Naive thymus-derived CD4-positive, alpha-beta T cell (primary cell): ENCODE measurements at regions not wholly inside any gene's neighbourhood (a gene's known extent, or its start where the extent isn't known, plus 50 kb on each side); places are given as distances from the start of the nearest gene placed in this dataset.

Source experiments
- ATAC-seq: fragments of 150-1000 bp; cut with Tn5 transposase; 2 replicates; pipeline ENCODE4 v1.10.0; 2021; ENCODE audit warnings: mild to moderate bottlenecking, moderate library complexity
- CTCF ChIA-PET: fragments of 350-600 bp; sonication (Branson Sonifier 250); formaldehyde crosslinking; loops from one replicate; lab custom pipeline; 2021; ENCODE audit warnings: antibody characterized with exemption; lab: Charles Lee
- POLR2A ChIA-PET: fragments of 350-600 bp; sonication (Branson Sonifier 250); formaldehyde crosslinking; loops from one replicate; lab custom pipeline; 2021; ENCODE audit warnings: antibody characterized with exemption, inconsistent platforms; lab: Charles Lee
- DNase-seq, 9 donors: peaks; one replicate each; pipeline versions ENCODE4 v3.0.0 to v3.0.0-alpha.2; 2020 to 2022; ENCODE audit warnings: mixed read lengths in 1 of 9
- H3K27ac ChIP-seq: one replicate; pipeline ENCODE4 v1.7.0; 2013; ENCODE audit warnings: mild to moderate bottlenecking, low read depth, low read length, moderate library complexity
- H3K27me3 ChIP-seq, 2 donors: one replicate each; pipeline ENCODE4 v1.7.0; 2013; ENCODE audit warnings: low read length in 2 of 2, mild to moderate bottlenecking in 2 of 2, moderate library complexity in 2 of 2; ENCODE audit not compliant: control insufficient read depth in 2 of 2, insufficient read depth in 2 of 2
- H3K36me3 ChIP-seq, 3 experiments: 1 replicate in 2 of 3; 2 replicates in 1 of 3; pipeline ENCODE4 v1.7.0; 2013; ENCODE audit warnings: low read length in 3 of 3, mild to moderate bottlenecking in 3 of 3, moderate library complexity in 1 of 3; ENCODE audit not compliant: insufficient read depth in 3 of 3, control insufficient read depth in 2 of 3
- H3K4me1 ChIP-seq, 2 donors: one replicate each; pipeline ENCODE4 v1.7.0; 2013; ENCODE audit warnings: low read length in 2 of 2, mild to moderate bottlenecking in 2 of 2, moderate library complexity in 1 of 2; ENCODE audit not compliant: control insufficient read depth in 2 of 2, insufficient read depth in 2 of 2
- H3K4me3 ChIP-seq: 2 replicates; pipeline ENCODE4 v1.7.0; 2013; ENCODE audit warnings: mild to moderate bottlenecking, low read length
- H3K9me3 ChIP-seq, 3 experiments: 1 replicate in 2 of 3; 2 replicates in 1 of 3; pipeline ENCODE4 v1.7.0; 2013; ENCODE audit warnings: low read length in 3 of 3; ENCODE audit not compliant: control insufficient read depth in 2 of 3
- H3K27ac Mint-ChIP-seq, 9 donors: one replicate each; pipeline ENCODE4 v1.8.0; 2020 to 2022; ENCODE audit warnings: mixed read lengths in 9 of 9, mild to moderate bottlenecking in 8 of 9, moderate library complexity in 5 of 9, inconsistent platforms in 2 of 9
- H3K27me3 Mint-ChIP-seq, 5 donors: one replicate each; pipeline ENCODE4 v1.8.0; 2021 to 2022; ENCODE audit warnings: mixed read lengths in 5 of 5, mild to moderate bottlenecking in 1 of 5
- H3K36me3 Mint-ChIP-seq, 5 donors: one replicate each; pipeline ENCODE4 v1.8.0; 2020 to 2022; ENCODE audit warnings: mixed read lengths in 5 of 5, mild to moderate bottlenecking in 3 of 5, inconsistent platforms in 1 of 5
- H3K4me1 Mint-ChIP-seq, 7 donors: one replicate each; pipeline ENCODE4 v1.8.0; 2020 to 2022; ENCODE audit warnings: mixed read lengths in 7 of 7, mild to moderate bottlenecking in 3 of 7, inconsistent platforms in 1 of 7
- H3K4me3 Mint-ChIP-seq, 10 donors: one replicate each; pipeline ENCODE4 v1.8.0; 2020 to 2022; ENCODE audit warnings: mild to moderate bottlenecking in 10 of 10, mixed read lengths in 10 of 10, moderate library complexity in 6 of 10, inconsistent platforms in 2 of 10
- H3K9me3 Mint-ChIP-seq, 11 donors: one replicate each; pipeline ENCODE4 v1.8.0; 2020 to 2022; ENCODE audit warnings: mixed read lengths in 11 of 11, mild to moderate bottlenecking in 4 of 11, inconsistent platforms in 1 of 11, moderate library complexity in 1 of 11
- intact Hi-C, 2 donors: fragments of 100-400 bp; cut with micrococcal nuclease; formaldehyde crosslinking; loops; one replicate each; pipeline ENCODE4 v1.15.1; 2023

- H3K4me3 Mint-ChIP-seq, result no peak overlapping the region
- no peak overlapping the region for H3K27ac Mint-ChIP-seq
- no peaks in the 10 kb centered on the region for H3K36me3 Mint-ChIP-seq
- ChIA-PET CTCF (no interaction called here), POLR2A (no interaction called here)
- Histone ChIP-seq H3K36me3 (no peaks in the 10 kb centered on the region), H3K27me3 (no peaks in the 10 kb centered on the region), H3K27ac (no peak overlapping the region), H3K4me1 (no peaks in the 10 kb centered on the region), H3K9me3 (no peaks in the 10 kb centered on the region), H3K4me3 (no peak overlapping the region)
- no peak for DNase-seq
- H3K9me3 Mint-ChIP-seq, result peaks cover 0 to 6% (median 0%) of the 10 kb centered on the region in 11 donors
- intact Hi-C loops, result no loop called here
- peaks cover 0 to 23% (median 12%) of the 10 kb centered on the region in 5 donors for H3K27me3 Mint-ChIP-seq
- ATAC-seq, result no peak
- no peaks in the 10 kb centered on the region for H3K4me1 Mint-ChIP-seq
Observed at GRCh38 chr2:137842952-137843351, 121.3 kb upstream of the HNMT start.

GRCh38 chr2:137845422-137845821 is 118.9 kb upstream of the HNMT start:
- Mint-ChIP-seq H3K9me3 (peaks cover 0 to 6% (median 0%) of the 10 kb centered on the region in 11 donors), H3K27ac (no peak overlapping the region), H3K27me3 (peaks cover 2 to 26% (median 17%) of the 10 kb centered on the region in 5 donors), H3K36me3 (no peaks in the 10 kb centered on the region), H3K4me1 (no peaks in the 10 kb centered on the region), H3K4me3 (no peak overlapping the region)
- Histone ChIP-seq H3K4me1 (no peaks in the 10 kb centered on the region), H3K9me3 (no peaks in the 10 kb centered on the region), H3K36me3 (no peaks in the 10 kb centered on the region), H3K4me3 (no peak overlapping the region), H3K27me3 (no peaks in the 10 kb centered on the region), H3K27ac (no peak overlapping the region)
- POLR2A ChIA-PET, result no interaction called here
- DNase-seq (no peak), ATAC-seq (no peak)
- intact Hi-C loops, result no loop called here
- CTCF ChIA-PET, result no interaction called here

- Histone ChIP-seq H3K27ac (no peak overlapping the region), H3K4me1 (no peaks in the 10 kb centered on the region), H3K36me3 (no peaks in the 10 kb centered on the region), H3K4me3 (no peak overlapping the region), H3K9me3 (no peaks in the 10 kb centered on the region), H3K27me3 (no peaks in the 10 kb centered on the region)
- CTCF ChIA-PET, result no interaction called here
- intact Hi-C loops, result no loop called here
- no peak overlapping the region for H3K27ac Mint-ChIP-seq
- peaks cover 0 to 6% (median 0%) of the 10 kb centered on the region in 11 donors for H3K9me3 Mint-ChIP-seq
- ATAC-seq (no peak), DNase-seq (no peak)
- POLR2A ChIA-PET, result interaction anchor here (0.6 kb wide), 1 partner anchor 8 kb away, joined by 3 read pairs; no protein-coding TSS in a partner anchor
- H3K36me3 Mint-ChIP-seq, result no peaks in the 10 kb centered on the region
- H3K27me3 Mint-ChIP-seq, result peaks cover 2 to 32% (median 18%) of the 10 kb centered on the region in 5 donors
- no peak overlapping the region for H3K4me3 Mint-ChIP-seq
- no peaks in the 10 kb centered on the region for H3K4me1 Mint-ChIP-seq
Observed at GRCh38 chr2:137846993-137847392, 117.3 kb upstream of the HNMT start.

GRCh38 chr2:137847443-137847842 is 116.8 kb upstream of the HNMT start:
- no peak overlapping the region for H3K4me3 ChIP-seq
- peaks cover 2 to 36% (median 18%) of the 10 kb centered on the region in 5 donors for H3K27me3 Mint-ChIP-seq
- H3K36me3 Mint-ChIP-seq, result no peaks in the 10 kb centered on the region
- no peaks in the 10 kb centered on the region for H3K9me3 ChIP-seq
- ChIA-PET POLR2A (no interaction called here), CTCF (no interaction called here)
- H3K4me1 Mint-ChIP-seq, result no peaks in the 10 kb centered on the region
- no peak overlapping the region for H3K4me3 Mint-ChIP-seq
- intact Hi-C loops, result no loop called here
- H3K9me3 Mint-ChIP-seq, result peaks cover 0 to 10% (median 0%) of the 10 kb centered on the region in 11 donors
- no peaks in the 10 kb centered on the region for H3K27me3 ChIP-seq
- H3K27ac ChIP-seq, result no peak overlapping the region
- no peak for DNase-seq
- H3K4me1 ChIP-seq, result no peaks in the 10 kb centered on the region
- ATAC-seq, result no peak
- H3K36me3 ChIP-seq, result no peaks in the 10 kb centered on the region
- H3K27ac Mint-ChIP-seq, result no peak overlapping the region

- intact Hi-C loops, result no loop called here
Observed at GRCh38 chr2:137857881-137858280, 106.4 kb upstream of the HNMT start.

GRCh38 chr2:137862651-137863050 is 101.6 kb upstream of the HNMT start:
- H3K36me3 Mint-ChIP-seq, result no peaks in the 10 kb centered on the region
- Histone ChIP-seq H3K27me3 (no peaks in the 10 kb centered on the region), H3K27ac (no peak overlapping the region), H3K4me1 (no peaks in the 10 kb centered on the region), H3K36me3 (no peaks in the 10 kb centered on the region), H3K4me3 (no peak overlapping the region), H3K9me3 (no peaks in the 10 kb centered on the region)
- ChIA-PET CTCF (no interaction called here), POLR2A (no interaction called here)
- intact Hi-C loops, result no loop called here
- ATAC-seq (no peak), DNase-seq (no peak)
- no peaks in the 10 kb centered on the region for H3K9me3 Mint-ChIP-seq
- peaks cover 0 to 24% (median 11%) of the 10 kb centered on the region in 5 donors for H3K27me3 Mint-ChIP-seq
- H3K27ac Mint-ChIP-seq, result no peak overlapping the region
- H3K4me3 Mint-ChIP-seq, result no peak overlapping the region
- no peaks in the 10 kb centered on the region for H3K4me1 Mint-ChIP-seq

More at GRCh38 chr2:137857881-137858280, 106.4 kb upstream of the HNMT start:
- ChIA-PET CTCF (no interaction called here), POLR2A (no interaction called here)
- Histone ChIP-seq H3K4me3 (no peak overlapping the region), H3K4me1 (no peaks in the 10 kb centered on the region), H3K36me3 (no peaks in the 10 kb centered on the region), H3K27ac (no peak overlapping the region), H3K27me3 (no peaks in the 10 kb centered on the region), H3K9me3 (no peaks in the 10 kb centered on the region)
- no peaks in the 10 kb centered on the region for H3K4me1 Mint-ChIP-seq
- no peak overlapping the region for H3K4me3 Mint-ChIP-seq
- H3K36me3 Mint-ChIP-seq, result no peaks in the 10 kb centered on the region
- H3K9me3 Mint-ChIP-seq, result no peaks in the 10 kb centered on the region
- H3K27ac Mint-ChIP-seq, result no peak overlapping the region
- peaks cover 0 to 28% (median 10%) of the 10 kb centered on the region in 5 donors for H3K27me3 Mint-ChIP-seq
- ATAC-seq (no peak), DNase-seq (no peak)

- Histone ChIP-seq H3K9me3 (no peaks in the 10 kb centered on the region), H3K4me3 (no peak overlapping the region), H3K4me1 (no peaks in the 10 kb centered on the region), H3K36me3 (no peaks in the 10 kb centered on the region), H3K27me3 (no peaks in the 10 kb centered on the region), H3K27ac (no peak overlapping the region)
- Mint-ChIP-seq H3K36me3 (no peaks in the 10 kb centered on the region), H3K9me3 (no peaks in the 10 kb centered on the region), H3K4me3 (no peak overlapping the region), H3K27me3 (peaks cover 0 to 9% (median 6%) of the 10 kb centered on the region in 5 donors), H3K27ac (no peak overlapping the region), H3K4me1 (no peaks in the 10 kb centered on the region)
- ChIA-PET POLR2A (no interaction called here), CTCF (interaction anchor here (0.6 to 2.2 kb wide), 4 partner anchors 27 to 971 kb away, joined by 3 to 17 read pairs (median 6); no protein-coding TSS in a partner anchor)
- DNase-seq (peak in 8 of 9 donors; percentile 2 to 40 (median 22)), ATAC-seq (no peak)
- intact Hi-C loops, result loop anchor here (1.0 to 2.0 kb wide), 2 partner anchors 921 to 961 kb away; no protein-coding TSS in a partner anchor
Observed at GRCh38 chr2:137865954-137866540, 98.2 kb upstream of the HNMT start.
